CD4-positive, alpha-beta memory T cell (primary cell): ENCODE measurements at regions not wholly inside any gene's neighbourhood (a gene's known extent, or its start where the extent isn't known, plus 50 kb on each side); places are given as distances from the start of the nearest gene placed in this dataset.

Experiments used
- CTCF ChIA-PET: fragments of 350-600 bp; sonication (Branson Sonifier 250); formaldehyde crosslinking; loops from one replicate; lab custom pipeline; 2021; ENCODE audit warnings: inconsistent platforms; ENCODE audit not compliant: partially characterized antibody; lab: Charles Lee
- POLR2A ChIA-PET: fragments of 350-600 bp; sonication (Branson Sonifier 250); formaldehyde crosslinking; loops from one replicate; lab custom pipeline; 2021; ENCODE audit not compliant: partially characterized antibody; lab: Charles Lee
- DNase-seq, 5 donors: peaks; one replicate each; pipeline versions ENCODE4 v3.0.0 to v3.0.0-alpha.2; 2020 to 2022; ENCODE audit warnings: mixed read lengths in 1 of 5
- H3K27ac ChIP-seq: one replicate; pipeline ENCODE4 v1.7.0; 2013; ENCODE audit warnings: low read depth, low read length
- H3K27me3 ChIP-seq: 2 replicates; pipeline ENCODE4 v1.7.0; 2013; ENCODE audit warnings: mild to moderate bottlenecking, low read length, moderate library complexity; ENCODE audit not compliant: insufficient read depth
- H3K36me3 ChIP-seq: 2 replicates; pipeline ENCODE4 v1.7.0; 2013; ENCODE audit warnings: mild to moderate bottlenecking, low read length, moderate library complexity; ENCODE audit not compliant: insufficient read depth
- H3K4me1 ChIP-seq: 2 replicates; pipeline ENCODE4 v1.7.0; 2013; ENCODE audit warnings: mild to moderate bottlenecking, low read length, moderate library complexity; ENCODE audit not compliant: insufficient read depth
- H3K4me3 ChIP-seq, 2 donors: one replicate each; pipeline ENCODE4 v1.7.0; 2013; ENCODE audit warnings: low read length in 2 of 2, mild to moderate bottlenecking in 1 of 2
- H3K9me3 ChIP-seq, 2 donors: one replicate each; pipeline ENCODE4 v1.7.0; 2013; ENCODE audit warnings: low read length in 2 of 2, control low read depth in 1 of 2; ENCODE audit not compliant: control insufficient read depth in 1 of 2
- H3K27ac Mint-ChIP-seq, 7 donors: one replicate each; pipeline ENCODE4 v1.8.0; 2020 to 2021; ENCODE audit warnings: mixed read lengths in 7 of 7, mild to moderate bottlenecking in 6 of 7, inconsistent platforms in 3 of 7, moderate library complexity in 3 of 7
- H3K27me3 Mint-ChIP-seq, 2 donors: one replicate each; pipeline ENCODE4 v1.8.0; 2020 to 2021; ENCODE audit warnings: mixed read lengths in 2 of 2
- H3K36me3 Mint-ChIP-seq, 2 donors: one replicate each; pipeline ENCODE4 v1.8.0; 2020 to 2021; ENCODE audit warnings: mixed read lengths in 2 of 2, inconsistent platforms in 1 of 2, mild to moderate bottlenecking in 1 of 2
- H3K4me1 Mint-ChIP-seq, 4 donors: one replicate each; pipeline ENCODE4 v1.8.0; 2020 to 2021; ENCODE audit warnings: mixed read lengths in 4 of 4, mild to moderate bottlenecking in 1 of 4
- H3K4me3 Mint-ChIP-seq, 8 donors: one replicate each; pipeline ENCODE4 v1.8.0; 2020 to 2021; ENCODE audit warnings: mixed read lengths in 8 of 8, mild to moderate bottlenecking in 7 of 8, moderate library complexity in 6 of 8, inconsistent platforms in 3 of 8
- H3K9me3 Mint-ChIP-seq, 8 donors: one replicate each; pipeline ENCODE4 v1.8.0; 2020 to 2021; ENCODE audit warnings: mixed read lengths in 8 of 8, mild to moderate bottlenecking in 5 of 8, inconsistent platforms in 3 of 8, moderate library complexity in 1 of 8
- intact Hi-C: fragments of 100-400 bp; cut with micrococcal nuclease; formaldehyde crosslinking; loops from one replicate; pipeline ENCODE4 v1.15.1; 2023

DNA sequence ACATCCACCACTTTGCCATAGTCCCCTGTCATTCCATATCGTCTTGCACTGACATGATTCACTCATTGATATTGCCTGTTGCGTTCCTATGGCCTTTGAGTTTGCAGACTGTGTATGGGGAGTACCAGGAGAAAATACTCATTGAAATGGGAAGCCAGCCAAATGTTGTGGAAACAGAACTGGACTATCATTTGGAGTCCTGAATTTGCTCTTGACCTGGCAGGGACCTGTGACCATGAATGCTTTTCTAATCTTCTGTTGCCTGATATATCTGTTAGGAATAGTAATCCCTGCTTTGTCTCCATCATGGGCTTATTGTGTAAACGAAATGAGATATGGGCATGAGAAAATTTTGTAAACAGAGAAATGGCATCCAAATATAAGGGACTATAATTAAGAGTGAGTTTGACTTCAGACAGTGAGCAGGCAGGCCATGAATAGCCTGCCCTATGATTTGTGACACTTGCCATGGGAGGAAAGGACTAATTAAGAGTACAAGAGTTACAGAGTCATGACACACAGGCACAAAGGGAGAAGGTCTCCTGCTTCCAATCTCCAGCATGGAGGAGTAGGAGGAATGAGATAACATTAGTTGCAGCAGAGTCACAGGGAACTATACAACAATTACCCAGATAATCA is 572.9 kb upstream of the SGCD start:
- peaks cover 0 to 3% of the 10 kb centered on the region in 2 donors for H3K27me3 Mint-ChIP-seq
- H3K4me3 Mint-ChIP-seq: no peak overlapping the region
- H3K9me3 ChIP-seq: no peaks in the 10 kb centered on the region
- peaks cover 0 to 4% (median 0%) of the 10 kb centered on the region in 8 donors for H3K9me3 Mint-ChIP-seq
- POLR2A ChIA-PET: no interaction called here
- no peaks in the 10 kb centered on the region for H3K36me3 Mint-ChIP-seq
- H3K4me1 ChIP-seq: no peaks in the 10 kb centered on the region
- no peak overlapping the region for H3K27ac Mint-ChIP-seq
- no peak for DNase-seq
- CTCF ChIA-PET: no interaction called here
- H3K36me3 ChIP-seq: no peaks in the 10 kb centered on the region
- no peak overlapping the region for H3K4me3 ChIP-seq
- intact Hi-C loops: no loop called here
- no peaks in the 10 kb centered on the region for H3K27me3 ChIP-seq
- H3K4me1 Mint-ChIP-seq: no peaks in the 10 kb centered on the region
- no peak overlapping the region for H3K27ac ChIP-seq

DNA sequence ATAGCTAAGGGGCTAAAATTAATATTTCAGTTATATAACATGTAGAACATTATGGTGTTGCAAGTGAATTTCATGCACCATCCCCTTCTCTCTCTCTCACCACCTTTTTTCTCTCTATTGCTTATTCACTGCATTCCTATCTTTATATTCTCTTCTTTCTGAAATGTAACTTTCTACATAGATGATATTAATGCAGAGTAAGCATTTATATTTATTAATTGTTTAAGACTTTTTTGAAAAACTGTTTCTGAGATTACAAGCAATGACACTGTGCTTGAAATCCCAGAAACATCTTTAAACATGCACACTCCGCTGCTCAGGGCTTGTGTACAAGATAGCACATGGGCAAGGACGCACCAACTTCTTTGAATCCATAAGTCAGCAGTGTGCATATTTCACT is 567.7 kb upstream of the SGCD start:
- H3K27ac Mint-ChIP-seq: no peak overlapping the region

DNA sequence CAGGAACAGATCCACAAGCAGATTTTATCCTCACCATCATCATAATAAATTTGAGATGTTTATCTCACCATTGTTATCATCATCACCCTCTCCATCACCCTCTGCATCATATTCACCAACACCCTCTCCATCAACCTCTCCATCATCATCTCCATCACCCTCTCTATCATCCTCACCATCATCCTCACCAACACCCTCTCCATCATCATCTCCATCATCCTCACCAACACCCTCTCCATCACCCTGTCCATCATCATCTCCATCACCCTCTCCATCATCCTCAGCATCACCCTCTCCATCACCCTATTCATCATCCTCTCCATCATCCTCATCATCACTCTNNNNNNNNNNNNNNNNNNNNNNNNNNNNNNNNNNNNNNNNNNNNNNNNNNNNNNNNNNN is 567.0 kb upstream of the SGCD start:
- POLR2A ChIA-PET: no interaction called here
- Mint-ChIP-seq H3K27me3 (no peaks in the 10 kb centered on the region), H3K4me1 (peaks cover 0 to 3% (median under 1%) of the 10 kb centered on the region in 4 donors), H3K27ac (no peak overlapping the region), H3K36me3 (peaks cover 0 to 3% of the 10 kb centered on the region in 2 donors), H3K9me3 (peaks cover 0 to 18% (median 12%) of the 10 kb centered on the region in 8 donors), H3K4me3 (no peak overlapping the region)
- no peak overlapping the region for H3K27ac ChIP-seq
- H3K4me1 ChIP-seq: no peaks in the 10 kb centered on the region
- no peaks in the 10 kb centered on the region for H3K9me3 ChIP-seq
- H3K4me3 ChIP-seq: no peak overlapping the region
- intact Hi-C loops: no loop called here
- H3K27me3 ChIP-seq: no peaks in the 10 kb centered on the region
- H3K36me3 ChIP-seq: no peaks in the 10 kb centered on the region
- no peak for DNase-seq
- CTCF ChIA-PET: no interaction called here

More for the DNA sequence above, 567.7 kb upstream of the SGCD start:
- H3K9me3 Mint-ChIP-seq: peaks cover 0 to 18% (median 12%) of the 10 kb centered on the region in 8 donors
- POLR2A ChIA-PET: no interaction called here
- H3K4me1 Mint-ChIP-seq: peaks cover 0 to 3% (median under 1%) of the 10 kb centered on the region in 4 donors
- no peaks in the 10 kb centered on the region for H3K27me3 ChIP-seq
- no peak overlapping the region for H3K27ac ChIP-seq
- DNase-seq: no peak
- no peak overlapping the region for H3K4me3 Mint-ChIP-seq
- no peaks in the 10 kb centered on the region for H3K4me1 ChIP-seq
- H3K27me3 Mint-ChIP-seq: peaks cover 0 to 1% of the 10 kb centered on the region in 2 donors
- no peaks in the 10 kb centered on the region for H3K36me3 ChIP-seq
- H3K36me3 Mint-ChIP-seq: peaks cover 0 to 3% of the 10 kb centered on the region in 2 donors
- intact Hi-C loops: no loop called here
- H3K4me3 ChIP-seq: no peak overlapping the region
- H3K9me3 ChIP-seq: no peaks in the 10 kb centered on the region
- CTCF ChIA-PET: no interaction called here

DNA sequence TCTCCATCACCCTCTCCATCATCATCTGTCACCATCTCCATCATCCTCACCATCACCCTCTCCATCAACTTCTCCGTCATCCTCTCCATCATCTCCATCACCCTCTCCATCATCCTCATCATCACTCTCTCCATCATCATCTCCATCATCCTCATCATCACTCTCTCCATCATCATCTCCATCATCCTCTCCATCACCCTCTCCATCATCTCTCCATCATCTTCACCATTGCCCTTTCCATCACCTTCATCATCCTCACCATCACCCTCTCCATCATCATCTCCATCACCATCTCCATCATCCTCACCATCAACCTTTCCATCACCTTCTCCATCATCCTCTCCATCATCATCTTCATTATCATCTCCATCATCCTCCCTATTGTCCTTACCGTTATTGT is 565.5 kb upstream of the SGCD start:
- Mint-ChIP-seq H3K4me3 (no peak overlapping the region), H3K4me1 (peaks cover 0 to 5% (median under 1%) of the 10 kb centered on the region in 4 donors), H3K27ac (peak overlapping the region in 1 of 7 donors; percentile 54), H3K9me3 (peaks cover 2 to 19% (median 12%) of the 10 kb centered on the region in 8 donors), H3K36me3 (peaks cover 0 to 3% of the 10 kb centered on the region in 2 donors), H3K27me3 (no peaks in the 10 kb centered on the region)
- ChIA-PET POLR2A (no interaction called here), CTCF (no interaction called here)
- H3K36me3 ChIP-seq: no peaks in the 10 kb centered on the region
- no peak overlapping the region for H3K27ac ChIP-seq
- H3K27me3 ChIP-seq: no peaks in the 10 kb centered on the region
- H3K4me3 ChIP-seq: no peak overlapping the region
- no peak for DNase-seq
- no peaks in the 10 kb centered on the region for H3K4me1 ChIP-seq
- intact Hi-C loops: no loop called here
- H3K9me3 ChIP-seq: no peaks in the 10 kb centered on the region

DNA sequence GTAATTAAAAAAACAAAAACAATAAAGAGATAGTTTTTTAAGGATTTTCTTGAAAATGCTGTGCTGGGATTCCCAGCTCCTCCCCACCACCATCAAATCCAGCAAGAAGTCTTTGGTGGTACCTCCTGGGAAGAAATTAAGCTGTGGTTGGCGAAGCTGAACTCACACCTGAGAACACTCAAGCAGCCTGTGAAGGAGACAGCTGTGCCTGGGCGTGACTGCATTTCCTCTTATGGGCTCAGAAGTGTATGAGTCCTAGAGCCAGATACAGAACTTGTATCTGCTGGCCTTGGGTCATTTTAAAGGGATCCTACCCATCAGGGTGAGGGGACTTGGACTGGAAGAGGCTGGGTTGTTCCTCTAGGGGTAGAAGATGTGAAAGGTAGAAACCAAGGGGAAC is 561.2 kb upstream of the SGCD start:
- ChIA-PET CTCF (no interaction called here), POLR2A (no interaction called here)
- Histone ChIP-seq H3K27ac (no peak overlapping the region), H3K36me3 (no peaks in the 10 kb centered on the region), H3K27me3 (no peaks in the 10 kb centered on the region), H3K4me3 (no peak overlapping the region), H3K4me1 (peaks cover 3% of the 10 kb centered on the region), H3K9me3 (no peaks in the 10 kb centered on the region)
- Mint-ChIP-seq H3K36me3 (peaks cover 0 to 3% of the 10 kb centered on the region in 2 donors), H3K9me3 (peaks cover 2 to 16% (median 12%) of the 10 kb centered on the region in 8 donors), H3K4me1 (peaks cover 0 to 6% (median 3%) of the 10 kb centered on the region in 4 donors), H3K27me3 (no peaks in the 10 kb centered on the region), H3K4me3 (no peak overlapping the region), H3K27ac (peak overlapping the region in 3 of 7 donors; percentile 21 to 89 (median 63))
- no peak for DNase-seq
- intact Hi-C loops: no loop called here

DNA sequence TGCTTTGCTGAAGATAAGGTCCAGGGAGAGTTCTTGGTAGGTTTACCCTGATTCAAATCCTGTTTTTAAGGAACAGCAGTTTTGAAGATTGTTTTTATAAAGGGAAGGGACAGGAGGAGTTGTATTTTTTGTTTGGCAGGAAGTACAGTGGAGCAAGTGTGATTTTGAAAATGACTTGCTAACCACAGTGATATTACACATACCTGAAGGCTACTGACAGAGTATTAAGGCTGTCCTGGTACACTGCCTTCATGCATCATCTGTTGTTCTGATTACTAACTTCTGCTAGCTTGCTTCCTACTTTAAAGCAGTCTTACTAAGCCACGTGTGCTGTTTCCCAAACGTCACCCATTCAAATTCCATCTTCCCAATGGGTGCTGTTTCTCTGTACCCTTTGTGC is 559.5 kb upstream of the SGCD start:
- H3K36me3 ChIP-seq: no peaks in the 10 kb centered on the region
- Mint-ChIP-seq H3K27me3 (no peaks in the 10 kb centered on the region), H3K36me3 (no peaks in the 10 kb centered on the region), H3K9me3 (peaks cover 0 to 7% (median 2%) of the 10 kb centered on the region in 8 donors), H3K4me3 (peak overlapping the region in 2 of 8 donors; percentile 9 to 42), H3K4me1 (peaks cover 0 to 6% (median 2%) of the 10 kb centered on the region in 4 donors), H3K27ac (peak overlapping the region in 2 of 7 donors; percentile 5 to 71)
- ChIA-PET CTCF (no interaction called here), POLR2A (no interaction called here)
- no peaks in the 10 kb centered on the region for H3K27me3 ChIP-seq
- peaks cover 3% of the 10 kb centered on the region for H3K4me1 ChIP-seq
- H3K27ac ChIP-seq: no peak overlapping the region
- DNase-seq: peak in 2 of 5 donors; percentile 4 to 7
- H3K9me3 ChIP-seq: no peaks in the 10 kb centered on the region
- intact Hi-C loops: no loop called here
- H3K4me3 ChIP-seq: no peak overlapping the region

DNA sequence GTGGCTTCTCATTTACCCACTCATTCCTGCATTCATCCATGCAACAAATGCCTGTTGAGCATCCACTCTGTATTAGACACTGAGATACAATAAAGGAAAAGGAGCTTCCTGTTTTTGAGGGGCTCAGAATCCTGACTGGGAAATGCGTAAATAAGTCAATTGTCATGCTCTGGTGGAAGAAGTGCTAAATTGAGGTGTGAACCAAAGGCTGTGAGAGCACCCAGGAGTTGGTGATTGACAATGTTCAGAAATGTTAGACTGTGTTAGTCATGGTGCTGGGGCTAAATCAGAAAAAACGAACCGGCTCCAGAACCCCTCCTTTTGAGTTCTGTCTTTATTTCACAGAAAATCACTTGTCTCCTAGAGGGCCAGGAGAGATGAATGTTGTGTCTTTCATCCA is 558.6 kb upstream of the SGCD start:
- no peaks in the 10 kb centered on the region for H3K36me3 Mint-ChIP-seq
- peaks cover 0 to 5% (median 1%) of the 10 kb centered on the region in 8 donors for H3K9me3 Mint-ChIP-seq
- intact Hi-C loops: no loop called here
- no peaks in the 10 kb centered on the region for H3K27me3 Mint-ChIP-seq
- peaks cover 0 to 6% (median 2%) of the 10 kb centered on the region in 4 donors for H3K4me1 Mint-ChIP-seq
- no peak overlapping the region for H3K27ac ChIP-seq
- H3K4me3 Mint-ChIP-seq: no peak overlapping the region
- H3K4me1 ChIP-seq: peaks cover 3% of the 10 kb centered on the region
- POLR2A ChIA-PET: no interaction called here
- DNase-seq: no peak
- no peaks in the 10 kb centered on the region for H3K36me3 ChIP-seq
- CTCF ChIA-PET: no interaction called here
- H3K27ac Mint-ChIP-seq: peak overlapping the region in 3 of 7 donors; percentile 15 to 36 (median 26)
- no peaks in the 10 kb centered on the region for H3K27me3 ChIP-seq
- no peak overlapping the region for H3K4me3 ChIP-seq
- H3K9me3 ChIP-seq: no peaks in the 10 kb centered on the region
